AG09309 (cell line): ENCODE measurements at regions not wholly inside any gene's neighbourhood (a gene's known extent, or its start where the extent isn't known, plus 50 kb on each side); places are given as distances from the start of the nearest gene placed in this dataset.
A peak's percentile ranks its signal among the peaks of the same experiment; 100 is the strongest.
"Not testable (repeated sequence)": the region's sequence is repeated elsewhere in the genome, so short reads cannot be mapped to it uniquely, and the experiment has no call there.

ENCODE experiments used
- DNase-seq: peaks from one replicate; pipeline ENCODE4 v3.0.0-alpha.2; 2010; ENCODE audit warnings: low read depth
- H3K4me3 ChIP-seq: 2 replicates; pipeline ENCODE4 v1.5.1; 2011; ENCODE audit warnings: mild to moderate bottlenecking, low read depth, low read length, moderate library complexity; ENCODE audit not compliant: control insufficient read depth
- CTCF ChIP-seq: IDR thresholded peaks from 2 replicates; pipeline ENCODE4 v1.5.1; 2011; ENCODE audit warnings: mild to moderate bottlenecking, low read depth, low read length, inconsistent platforms; ENCODE audit not compliant: insufficient read depth, control insufficient read depth; ENCODE audit errors: missing control alignments

- no peak for DNase-seq
- H3K4me3 ChIP-seq, result no peak overlapping the region
- TF ChIP-seq CTCF, result no peak
These were observed 232.2 kb upstream of the RBBP8 start for GRCh38 chr18:22700920-22701319.

GRCh38 chr18:22701326-22701725 is 231.8 kb upstream of the RBBP8 start:
- no peak for DNase-seq
- no peak for TF ChIP-seq CTCF
- no peak overlapping the region for H3K4me3 ChIP-seq

GRCh38 chr18:22701795-22702194 is 231.3 kb upstream of the RBBP8 start:
- TF ChIP-seq CTCF, result no peak
- H3K4me3 ChIP-seq, result no peak overlapping the region
- DNase-seq, result no peak

GRCh38 chr18:22702806-22703205 is 230.3 kb upstream of the RBBP8 start:
- no peak for DNase-seq
- H3K4me3 ChIP-seq, result no peak overlapping the region
- TF ChIP-seq CTCF, result no peak

- no peak overlapping the region for H3K4me3 ChIP-seq
- DNase-seq, result no peak
- peak; percentile 62 for TF ChIP-seq CTCF
These were observed 229.1 kb upstream of the RBBP8 start for GRCh38 chr18:22703883-22704585.

GRCh38 chr18:22704586-22704918 is 228.6 kb upstream of the RBBP8 start:
- DNase-seq, result no peak
- H3K4me3 ChIP-seq, result no peak overlapping the region
- no peak for TF ChIP-seq CTCF

- no peak for TF ChIP-seq CTCF
- H3K4me3 ChIP-seq, result no peak overlapping the region
- peak; percentile 66 for DNase-seq
These were observed 227.8 kb upstream of the RBBP8 start for GRCh38 chr18:22705328-22705727.

GRCh38 chr18:22706025-22706424 is 227.1 kb upstream of the RBBP8 start:
- DNase-seq, H3K4me3 ChIP-seq: not testable (repeated sequence)
